ENCODE measurements at regions not wholly inside any gene's neighbourhood (a gene's known extent, or its start where the extent isn't known, plus 50 kb on each side); places are given as distances from the start of the nearest gene placed in this dataset.

- TF ChIP-seq CTCF (IDR thresholded peaks at IDR 0.05; ENCODE audit: insufficient read depth, low read length, poor library complexity, severe bottlenecking), result no peak
- TF ChIP-seq EZH2phosphoT487 (conservative IDR thresholded peaks at IDR 0.05; ENCODE audit: low read length), result no peak
Measured at GRCh38 chr9:115628426-115628825, 510.5 kb upstream of the TNC start.
